Keratinocyte (primary cell): ENCODE measurements at regions not wholly inside any gene's neighbourhood (a gene's known extent, or its start where the extent isn't known, plus 50 kb on each side); places are given as distances from the start of the nearest gene placed in this dataset.

Source experiments
- DNase-seq: peaks from one replicate; pipeline ENCODE4 v3.0.0-alpha.2; 2011; ENCODE audit warnings: low read depth, missing footprints, low spot score
- FAIRE-seq: peaks from 2 replicates; lab custom pipeline; 2011; peaks lifted over from hg19 to GRCh38; lab: Jason Lieb, UNC
- H2AFZ ChIP-seq: 2 replicates; pipeline ENCODE4 v1.6.0; 2012; ENCODE audit warnings: low read length, control low read depth, inconsistent platforms; ENCODE audit not compliant: control insufficient read depth
- H3K27ac ChIP-seq: 2 replicates; pipeline ENCODE4 v1.5.1; 2011; ENCODE audit warnings: low read length; ENCODE audit not compliant: control insufficient read depth, insufficient read depth
- H3K27me3 ChIP-seq: 3 replicates; pipeline ENCODE4 v1.6.0; 2011; ENCODE audit warnings: low read length; ENCODE audit not compliant: control insufficient read depth, insufficient read depth; ENCODE audit errors: extremely low read depth
- H3K36me3 ChIP-seq, 2 experiments: 2 replicates in 1 of 2; 3 replicates in 1 of 2; pipeline ENCODE4 v1.5.1; 2011; ENCODE audit warnings: low read length in 2 of 2, mild to moderate bottlenecking in 1 of 2; ENCODE audit not compliant: control insufficient read depth in 2 of 2, insufficient read depth in 2 of 2; ENCODE audit errors: extremely low read depth in 1 of 2
- H3K4me1 ChIP-seq: 3 replicates; pipeline ENCODE4 v1.5.1; 2011; ENCODE audit warnings: low read length; ENCODE audit not compliant: control insufficient read depth, insufficient read depth; ENCODE audit errors: extremely low read depth
- H3K4me2 ChIP-seq: 3 replicates; pipeline ENCODE4 v1.6.0; 2011; ENCODE audit warnings: low read depth, low read length; ENCODE audit not compliant: control insufficient read depth, insufficient read depth; ENCODE audit errors: extremely low read depth
- H3K4me3 ChIP-seq, 3 experiments: fragments of 200-600 bp in 1 of 3; sonication (generic) in 1 of 3; 2 replicates in 2 of 3; 3 replicates in 1 of 3; pipeline ENCODE4 v1.5.1; 2011 to 2016; ENCODE audit warnings: low read length in 3 of 3, mild to moderate bottlenecking in 3 of 3, control low read depth in 2 of 3, inconsistent platforms in 1 of 3, low read depth in 1 of 3, mixed read lengths in 1 of 3, mixed run types in 1 of 3, moderate library complexity in 1 of 3; ENCODE audit not compliant: control insufficient read depth in 2 of 3, insufficient read depth in 2 of 3; ENCODE audit errors: extremely low read depth in 1 of 3
- H3K79me2 ChIP-seq: 2 replicates; pipeline ENCODE4 v1.6.0; 2012; ENCODE audit warnings: low read length; ENCODE audit not compliant: control insufficient read depth, insufficient read depth
- H3K9ac ChIP-seq: 3 replicates; pipeline ENCODE4 v1.6.0; 2011; ENCODE audit warnings: low read length; ENCODE audit not compliant: control insufficient read depth, insufficient read depth; ENCODE audit errors: extremely low read depth
- H3K9me1 ChIP-seq: 3 replicates; pipeline ENCODE4 v1.6.0; 2011; ENCODE audit warnings: low read length; ENCODE audit not compliant: control insufficient read depth, insufficient read depth; ENCODE audit errors: extremely low read depth
- H3K9me3 ChIP-seq: 2 replicates; pipeline ENCODE4 v1.5.1; 2012; ENCODE audit warnings: low read depth, low read length; ENCODE audit not compliant: control insufficient read depth
- H4K20me1 ChIP-seq: 3 replicates; pipeline ENCODE4 v1.6.0; 2011; ENCODE audit warnings: low read length; ENCODE audit not compliant: control insufficient read depth, insufficient read depth; ENCODE audit errors: extremely low read depth
- CTCF ChIP-seq, 3 experiments: IDR thresholded peaks in 1 of 3; conservative IDR thresholded peaks in 1 of 3; optimal IDR thresholded peaks in 1 of 3; 2 replicates in 2 of 3; 3 replicates in 1 of 3; pipeline versions ENCODE3 to v1.5.1; 2011; ENCODE audit warnings: low read length in 3 of 3, mild to moderate bottlenecking in 3 of 3, moderate library complexity in 2 of 3, control low read depth in 1 of 3, inconsistent platforms in 1 of 3; ENCODE audit not compliant: insufficient read depth in 2 of 3; ENCODE audit errors: extremely low read depth in 1 of 3
- EZH2 ChIP-seq: IDR thresholded peaks from one replicate; pipeline ENCODE4 v1.6.1; 2012; ENCODE audit warnings: inconsistent platforms, mild to moderate bottlenecking, low read length, moderate library complexity
- dilution Hi-C: fragments of 300-500 bp; cut with MboI; formaldehyde crosslinking; loops from one replicate; pipeline ENCODE4 v1.7.0; 2020; ENCODE audit warnings: low sequenced_read_pairs; ENCODE audit not compliant: extremely low pct_ligation_motif_present

- peak; percentile 89 for DNase-seq
- Histone ChIP-seq H2AFZ (peak overlapping the region; percentile 55), H3K9ac (no peak overlapping the region), H3K27ac (peak overlapping the region; percentile 19), H3K27me3 (peaks cover 5% of the 10 kb centered on the region), H3K36me3 (no peaks in the 10 kb centered on the region), H4K20me1 (no peaks in the 10 kb centered on the region), H3K79me2 (no peaks in the 10 kb centered on the region), H3K4me2 (peak overlapping the region; percentile 43), H3K4me3 (no peak overlapping the region), H3K9me3 (no peaks in the 10 kb centered on the region), H3K4me1 (peaks cover 30% of the 10 kb centered on the region), H3K9me1 (no peaks in the 10 kb centered on the region)
- peak; percentile 97 for FAIRE-seq
- dilution Hi-C loops = no loop called here
- TF ChIP-seq CTCF (optimal IDR thresholded peaks at IDR 0.05 in 1 of 3, IDR thresholded peaks at IDR 0.05 in 1 of 3, conservative IDR thresholded peaks at IDR 0.05 in 1 of 3; ENCODE audit: extremely low read depth in 1 of 3, insufficient read depth in 2 of 3, low read length in 3 of 3) (no peak), EZH2 (no peak)
These were observed 147.9 kb downstream of the RPS24 start for GRCh38 chr10:78181381-78182055.

- no peaks in the 10 kb centered on the region for H3K79me2 ChIP-seq
- H4K20me1 ChIP-seq = no peaks in the 10 kb centered on the region
- H3K9me3 ChIP-seq = no peaks in the 10 kb centered on the region
- DNase-seq (no peak), FAIRE-seq (no peak)
- no peak overlapping the region for H3K4me3 ChIP-seq
- H3K9me1 ChIP-seq = no peaks in the 10 kb centered on the region
- H3K27ac ChIP-seq = no peak overlapping the region
- H3K36me3 ChIP-seq = no peaks in the 10 kb centered on the region
- no peak for TF ChIP-seq CTCF (optimal IDR thresholded peaks at IDR 0.05 in 1 of 3, IDR thresholded peaks at IDR 0.05 in 1 of 3, conservative IDR thresholded peaks at IDR 0.05 in 1 of 3; ENCODE audit: extremely low read depth in 1 of 3, insufficient read depth in 2 of 3, low read length in 3 of 3)
- no peak for TF ChIP-seq EZH2
- no peak overlapping the region for H3K9ac ChIP-seq
- dilution Hi-C loops = no loop called here
- peaks cover 30% of the 10 kb centered on the region for H3K4me1 ChIP-seq
- no peak overlapping the region for H3K4me2 ChIP-seq
- peaks cover 3% of the 10 kb centered on the region for H3K27me3 ChIP-seq
- no peak overlapping the region for H2AFZ ChIP-seq
These were observed 149.2 kb downstream of the RPS24 start for GRCh38 chr10:78182841-78183240.
